RWPE1 (cell line): ENCODE measurements at regions not wholly inside any gene's neighbourhood (a gene's known extent, or its start where the extent isn't known, plus 50 kb on each side); places are given as distances from the start of the nearest gene placed in this dataset.

Experiments used
- CTCF ChIA-PET: fragments of 350-600 bp; sonication (Branson Sonifier 250); formaldehyde crosslinking; extraction: SDS; loops from one replicate; lab custom pipeline; 2021; lab: Yijun Ruan, JAX
- POLR2A ChIA-PET: fragments of 400-600 bp; formaldehyde crosslinking; extraction: SDS; loops from one replicate; lab custom pipeline; 2020; ENCODE audit warnings: antibody characterized with exemption; ENCODE audit not compliant: low non-redundant PET; lab: Yijun Ruan, JAX
- DNase-seq: peaks from one replicate; pipeline ENCODE4 v3.0.0; 2012; ENCODE audit warnings: low spot score
- H3K27ac ChIP-seq: fragments of 450-650 bp; 2 replicates; pipeline ENCODE4 v1.5.1; 2017
- TF ChIP-seq, protein P1 (sequence below): fragments of 450-650 bp; conservative IDR thresholded peaks from 2 replicates; pipeline ENCODE4 v1.5.1; 2017; ENCODE audit warnings: low read depth, mild to moderate bottlenecking

DNA sequence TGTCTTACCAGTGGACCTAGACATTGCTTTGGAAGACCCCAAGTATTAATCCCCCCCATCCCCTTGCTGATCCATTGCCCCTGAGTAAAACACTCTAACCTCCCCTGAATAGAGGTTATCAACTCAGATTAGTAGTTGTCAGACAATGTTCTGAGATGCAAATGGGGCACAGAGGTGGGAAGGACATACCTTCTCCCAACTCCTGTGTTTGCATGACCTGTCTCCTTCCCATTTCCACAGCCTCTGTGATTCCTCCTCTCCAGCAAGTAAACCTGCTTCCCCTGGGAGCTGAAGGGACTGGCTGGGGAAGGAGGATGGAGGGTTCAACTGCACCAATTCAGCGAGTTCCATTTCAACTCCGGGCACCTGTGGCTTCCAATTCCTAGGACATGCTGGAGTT is 199.8 kb upstream of the SASH1 start:
- no peak for DNase-seq
- TF ChIP-seq, protein P1, sequence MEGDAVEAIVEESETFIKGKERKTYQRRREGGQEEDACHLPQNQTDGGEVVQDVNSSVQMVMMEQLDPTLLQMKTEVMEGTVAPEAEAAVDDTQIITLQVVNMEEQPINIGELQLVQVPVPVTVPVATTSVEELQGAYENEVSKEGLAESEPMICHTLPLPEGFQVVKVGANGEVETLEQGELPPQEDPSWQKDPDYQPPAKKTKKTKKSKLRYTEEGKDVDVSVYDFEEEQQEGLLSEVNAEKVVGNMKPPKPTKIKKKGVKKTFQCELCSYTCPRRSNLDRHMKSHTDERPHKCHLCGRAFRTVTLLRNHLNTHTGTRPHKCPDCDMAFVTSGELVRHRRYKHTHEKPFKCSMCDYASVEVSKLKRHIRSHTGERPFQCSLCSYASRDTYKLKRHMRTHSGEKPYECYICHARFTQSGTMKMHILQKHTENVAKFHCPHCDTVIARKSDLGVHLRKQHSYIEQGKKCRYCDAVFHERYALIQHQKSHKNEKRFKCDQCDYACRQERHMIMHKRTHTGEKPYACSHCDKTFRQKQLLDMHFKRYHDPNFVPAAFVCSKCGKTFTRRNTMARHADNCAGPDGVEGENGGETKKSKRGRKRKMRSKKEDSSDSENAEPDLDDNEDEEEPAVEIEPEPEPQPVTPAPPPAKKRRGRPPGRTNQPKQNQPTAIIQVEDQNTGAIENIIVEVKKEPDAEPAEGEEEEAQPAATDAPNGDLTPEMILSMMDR, result no peak
- ChIA-PET CTCF (interaction anchor here (0.8 kb wide), 1 partner anchor 571 kb away, joined by 3 read pairs; no protein-coding TSS in a partner anchor), POLR2A (no interaction called here)
- H3K27ac ChIP-seq, result no peak overlapping the region

DNA sequence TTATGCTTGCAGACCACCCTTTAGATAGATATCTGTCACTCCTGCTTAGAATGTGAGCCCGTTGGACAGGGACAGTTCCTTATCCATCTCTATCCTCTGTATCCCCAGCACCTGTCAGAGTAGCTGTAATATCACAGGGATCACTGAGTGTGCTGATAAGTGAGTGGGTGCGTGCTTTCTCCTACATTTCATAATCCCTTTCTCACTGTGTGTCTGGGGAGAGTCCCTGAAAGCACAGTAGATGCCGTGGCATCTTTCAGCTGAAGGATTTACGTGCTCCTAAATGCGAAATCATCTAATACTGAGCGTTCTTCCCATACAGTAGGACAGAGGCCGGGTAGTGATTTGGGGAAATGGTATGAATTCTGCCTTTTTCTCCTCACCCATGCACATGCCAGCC is 198.9 kb upstream of the SASH1 start:
- no peak overlapping the region for H3K27ac ChIP-seq
- TF ChIP-seq, protein P1, result no peak
- POLR2A ChIA-PET, result no interaction called here
- DNase-seq, result no peak
- CTCF ChIA-PET, result interaction anchor here (0.7 to 0.8 kb wide), 2 partner anchors 8 to 570 kb away, joined by 3 read pairs; no protein-coding TSS in a partner anchor

DNA sequence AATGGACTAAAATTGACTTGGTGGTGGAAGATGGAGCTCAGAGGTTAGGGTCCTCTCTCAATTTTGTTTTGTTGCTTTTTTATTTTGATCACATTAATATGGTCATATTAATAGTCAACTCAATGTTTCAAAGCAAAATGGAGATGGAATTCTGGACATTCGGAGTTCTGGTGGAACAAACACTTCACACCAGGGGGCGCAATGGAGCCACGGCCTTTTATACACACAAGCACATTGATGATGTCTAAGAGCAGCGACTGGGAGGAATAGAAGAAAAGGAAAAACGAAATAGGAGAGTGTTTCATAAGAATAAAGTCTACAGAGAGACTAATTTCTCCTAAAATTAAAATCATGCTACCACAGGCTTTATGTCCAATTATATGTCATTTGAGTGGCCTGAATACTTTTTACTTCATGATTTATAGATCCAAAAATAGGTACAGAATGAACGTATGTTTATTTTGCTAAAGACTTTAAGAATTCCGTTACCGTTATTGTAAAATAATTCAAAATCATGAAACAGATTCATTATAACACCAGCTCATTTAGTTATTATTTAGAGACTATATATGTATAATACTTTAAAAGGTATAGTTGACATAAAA is 197.6 kb upstream of the SASH1 start:
- DNase-seq, result peak; percentile 26
- CTCF ChIA-PET, result interaction anchor here (0.6 kb wide), 3 partner anchors 13 to 194 kb away, joined by 3 to 4 read pairs (median 3); no protein-coding TSS in a partner anchor
- no peak overlapping the region for H3K27ac ChIP-seq
- POLR2A ChIA-PET, result no interaction called here
- TF ChIP-seq, protein P1, result peak; percentile 82

DNA sequence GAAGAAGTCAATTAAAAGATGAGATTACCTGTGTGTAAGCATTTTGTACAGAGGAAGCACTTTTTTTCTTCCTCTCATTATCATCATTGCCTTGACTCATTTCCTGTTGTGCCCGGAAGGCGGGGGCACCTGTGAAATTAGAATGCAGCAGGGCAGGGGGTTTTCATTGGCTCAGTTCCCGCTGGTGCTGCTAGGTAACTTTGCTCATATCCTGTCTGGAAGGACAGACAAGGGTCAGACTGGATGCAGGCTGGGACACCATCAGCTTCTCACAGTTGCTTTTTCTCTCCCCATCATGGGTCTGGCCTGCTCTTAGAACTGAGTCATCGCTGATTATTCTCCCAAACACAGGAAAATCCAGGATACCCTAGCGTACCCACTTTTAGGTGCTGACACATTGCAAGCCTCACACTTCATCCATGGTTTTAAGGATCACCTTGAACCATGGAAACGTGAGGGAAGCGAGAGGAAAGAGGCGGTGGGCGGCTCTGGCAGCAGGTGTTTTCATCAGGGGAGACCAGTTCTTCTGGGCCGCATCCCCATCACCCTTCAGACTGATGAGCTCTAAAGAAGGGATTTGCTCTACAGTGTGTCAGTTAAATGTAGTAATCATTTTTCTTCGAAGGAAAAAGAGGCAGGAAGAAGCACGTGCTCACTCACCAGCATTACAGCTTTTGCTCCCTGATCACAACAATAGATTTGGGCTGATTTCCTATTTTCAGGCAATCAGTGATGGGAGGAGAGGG is 195.7 kb upstream of the SASH1 start:
- peak overlapping the region; percentile 55 for H3K27ac ChIP-seq
- ChIA-PET POLR2A (no interaction called here), CTCF (interaction anchor here (0.7 kb wide), 1 partner anchor 406 kb away, joined by 3 read pairs; no protein-coding TSS in a partner anchor)
- DNase-seq, result peak; percentile 64
- TF ChIP-seq, protein P1, result no peak

DNA sequence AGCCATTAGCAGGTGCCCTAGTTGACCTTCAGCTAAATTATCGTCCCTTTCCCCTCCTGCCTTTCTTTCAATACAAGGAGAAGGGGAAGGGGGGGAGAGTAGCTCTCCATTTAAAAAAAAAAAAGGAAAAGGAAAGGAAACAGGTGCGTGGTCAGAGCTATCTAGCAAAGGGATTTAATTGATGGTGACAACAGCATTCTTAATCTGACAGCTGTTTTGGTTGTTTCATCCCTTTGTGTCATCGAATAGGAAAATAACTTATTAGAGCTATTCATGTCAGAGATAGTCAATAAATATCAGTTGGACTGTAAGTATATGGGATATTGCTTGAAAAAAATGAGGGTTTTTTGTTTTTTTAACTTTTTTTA is 195.2 kb upstream of the SASH1 start:
- POLR2A ChIA-PET, result no interaction called here
- no peak overlapping the region for H3K27ac ChIP-seq
- TF ChIP-seq, protein P1, result no peak
- no peak for DNase-seq
- CTCF ChIA-PET, result interaction anchor here (0.7 kb wide), 1 partner anchor 406 kb away, joined by 3 read pairs; no protein-coding TSS in a partner anchor

DNA sequence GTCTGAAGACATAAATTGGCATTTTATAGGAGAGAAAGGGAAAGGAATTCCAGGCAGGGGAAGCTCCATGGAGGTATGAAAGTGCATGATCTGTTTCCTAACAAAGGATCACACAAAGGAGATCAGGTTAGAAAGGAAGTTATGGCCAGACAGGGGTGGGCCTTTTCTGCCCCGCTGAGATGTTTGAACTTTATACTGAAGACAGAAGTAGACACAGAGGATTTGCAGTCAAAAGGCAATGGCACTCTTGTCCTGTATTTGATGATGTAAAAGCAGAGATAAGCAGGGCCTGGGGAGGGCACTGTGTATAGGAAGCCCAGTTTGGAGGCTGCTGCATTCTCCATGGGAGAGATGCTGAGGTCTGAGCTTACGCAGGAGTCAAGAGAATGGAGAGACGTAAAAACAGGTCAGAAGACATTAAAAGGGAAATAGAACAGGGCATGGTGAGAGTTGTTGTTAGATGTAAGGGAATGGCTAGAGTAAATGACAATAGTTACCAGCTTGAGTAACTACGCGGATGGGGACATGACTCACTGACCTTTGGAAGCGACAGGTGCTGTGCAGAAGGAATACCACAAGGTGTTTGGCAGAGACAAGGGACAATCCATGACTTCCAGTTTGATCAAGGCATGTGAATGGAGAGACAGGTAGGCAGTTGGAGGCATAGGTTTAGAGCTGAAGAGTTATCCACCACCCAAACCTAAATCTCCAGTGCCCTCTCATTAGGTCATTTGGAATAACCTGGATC is 190.6 kb upstream of the SASH1 start:
- DNase-seq, result no peak
- TF ChIP-seq, protein P1, result no peak
- CTCF ChIA-PET, result interaction anchor here (0.6 to 1.0 kb wide), 3 partner anchors 8 to 41 kb away, joined by 3 to 4 read pairs (median 3); no protein-coding TSS in a partner anchor
- no peak overlapping the region for H3K27ac ChIP-seq
- POLR2A ChIA-PET, result no interaction called here
